ENCODE measurements at regions not wholly inside any gene's neighbourhood (a gene's known extent, or its start where the extent isn't known, plus 50 kb on each side); places are given as distances from the start of the nearest gene placed in this dataset.

DNA sequence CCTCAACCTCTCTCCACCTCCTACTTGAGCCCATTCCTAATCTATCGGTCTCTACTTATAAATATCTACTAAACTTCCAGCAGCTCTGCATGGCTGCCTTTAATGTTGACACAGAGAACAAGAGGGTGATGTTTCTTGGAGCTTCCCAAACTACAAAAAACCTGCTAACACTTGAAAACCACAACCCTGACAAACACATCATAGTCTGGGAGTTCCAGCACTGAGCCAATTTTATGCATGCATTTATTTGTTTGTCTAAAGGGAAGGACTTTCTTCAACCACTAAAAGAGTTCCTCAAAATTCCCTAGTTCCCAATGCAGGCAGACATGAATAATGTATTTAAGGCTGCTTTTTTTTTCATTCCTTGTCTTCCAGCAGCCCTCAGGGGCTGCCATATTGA lies 331.8 kb upstream of the XYLT1 start:
- no peak overlapping the region for H3K4me3 Mint-ChIP-seq (ENCODE audit: unreplicated experiment)
- H3K4me1 Mint-ChIP-seq (ENCODE audit: low read depth, unreplicated experiment): peaks cover 8% of the 10 kb centered on the region
- H3K27ac Mint-ChIP-seq (ENCODE audit: unreplicated experiment): no peak overlapping the region
- no peak for DNase-seq
- H3K36me3 Mint-ChIP-seq (ENCODE audit: unreplicated experiment): no peaks in the 10 kb centered on the region
- H3K9me3 Mint-ChIP-seq (ENCODE audit: unreplicated experiment): peaks cover 2% of the 10 kb centered on the region
- H3K27me3 Mint-ChIP-seq (ENCODE audit: unreplicated experiment): no peaks in the 10 kb centered on the region
- TF ChIP-seq, protein P1, sequence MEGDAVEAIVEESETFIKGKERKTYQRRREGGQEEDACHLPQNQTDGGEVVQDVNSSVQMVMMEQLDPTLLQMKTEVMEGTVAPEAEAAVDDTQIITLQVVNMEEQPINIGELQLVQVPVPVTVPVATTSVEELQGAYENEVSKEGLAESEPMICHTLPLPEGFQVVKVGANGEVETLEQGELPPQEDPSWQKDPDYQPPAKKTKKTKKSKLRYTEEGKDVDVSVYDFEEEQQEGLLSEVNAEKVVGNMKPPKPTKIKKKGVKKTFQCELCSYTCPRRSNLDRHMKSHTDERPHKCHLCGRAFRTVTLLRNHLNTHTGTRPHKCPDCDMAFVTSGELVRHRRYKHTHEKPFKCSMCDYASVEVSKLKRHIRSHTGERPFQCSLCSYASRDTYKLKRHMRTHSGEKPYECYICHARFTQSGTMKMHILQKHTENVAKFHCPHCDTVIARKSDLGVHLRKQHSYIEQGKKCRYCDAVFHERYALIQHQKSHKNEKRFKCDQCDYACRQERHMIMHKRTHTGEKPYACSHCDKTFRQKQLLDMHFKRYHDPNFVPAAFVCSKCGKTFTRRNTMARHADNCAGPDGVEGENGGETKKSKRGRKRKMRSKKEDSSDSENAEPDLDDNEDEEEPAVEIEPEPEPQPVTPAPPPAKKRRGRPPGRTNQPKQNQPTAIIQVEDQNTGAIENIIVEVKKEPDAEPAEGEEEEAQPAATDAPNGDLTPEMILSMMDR (IDR thresholded peaks at IDR 0.05; ENCODE audit: partially characterized antibody, unreplicated experiment): no peak

DNA sequence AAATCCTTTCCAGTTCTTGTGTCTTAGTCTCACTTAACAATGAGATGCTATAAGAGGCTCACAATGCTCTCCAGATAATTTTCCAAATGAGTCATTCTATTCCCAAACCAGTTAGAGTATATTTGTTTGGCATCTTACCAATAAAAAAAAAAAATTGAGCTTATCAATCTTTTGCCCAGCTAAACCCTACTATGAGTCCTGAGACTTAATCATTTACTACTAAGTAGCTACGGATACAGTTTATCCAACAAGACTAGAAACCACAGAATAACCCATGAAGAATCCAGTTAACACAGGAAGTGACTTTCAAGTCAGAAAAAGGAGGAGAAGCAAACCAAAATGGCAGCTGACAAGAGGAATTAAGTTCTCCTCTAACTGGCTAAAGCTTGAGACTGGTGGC lies 330.3 kb upstream of the XYLT1 start:
- no peak for DNase-seq
- Mint-ChIP-seq H3K4me3 (ENCODE audit: unreplicated experiment) (no peak overlapping the region), H3K4me1 (ENCODE audit: low read depth, unreplicated experiment) (peaks cover 8% of the 10 kb centered on the region), H3K36me3 (ENCODE audit: unreplicated experiment) (no peaks in the 10 kb centered on the region), H3K9me3 (ENCODE audit: unreplicated experiment) (peaks cover 2% of the 10 kb centered on the region), H3K27me3 (ENCODE audit: unreplicated experiment) (no peaks in the 10 kb centered on the region), H3K27ac (ENCODE audit: unreplicated experiment) (no peak overlapping the region)
- TF ChIP-seq, protein P1 (IDR thresholded peaks at IDR 0.05; ENCODE audit: partially characterized antibody, unreplicated experiment): no peak

DNA sequence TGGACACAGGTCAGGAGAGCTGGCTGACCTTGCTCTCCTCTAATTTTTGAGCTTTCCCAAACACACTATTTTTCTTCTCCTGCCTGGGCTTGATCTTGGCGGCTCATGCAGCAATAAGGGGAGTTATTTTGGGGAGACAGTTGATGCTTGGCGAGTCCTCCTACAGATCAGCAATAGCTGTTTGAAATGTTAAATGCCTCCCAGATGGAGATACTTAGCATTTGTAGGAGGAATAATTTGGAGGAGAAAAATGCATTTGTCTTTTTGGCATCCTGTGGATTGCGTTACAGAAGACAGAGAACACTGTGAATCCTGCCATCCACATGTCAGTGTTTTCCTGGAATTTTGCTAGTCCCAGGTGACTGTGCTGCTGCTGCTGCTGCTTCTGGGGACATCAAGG lies 328.0 kb upstream of the XYLT1 start:
- DNase-seq: no peak
- no peak overlapping the region for H3K4me3 Mint-ChIP-seq (ENCODE audit: unreplicated experiment)
- H3K36me3 Mint-ChIP-seq (ENCODE audit: unreplicated experiment): no peaks in the 10 kb centered on the region
- peaks cover 3% of the 10 kb centered on the region for H3K4me1 Mint-ChIP-seq (ENCODE audit: low read depth, unreplicated experiment)
- H3K27me3 Mint-ChIP-seq (ENCODE audit: unreplicated experiment): no peaks in the 10 kb centered on the region
- H3K9me3 Mint-ChIP-seq (ENCODE audit: unreplicated experiment): peaks cover 2% of the 10 kb centered on the region
- TF ChIP-seq, protein P1 (IDR thresholded peaks at IDR 0.05; ENCODE audit: partially characterized antibody, unreplicated experiment): no peak
- no peak overlapping the region for H3K27ac Mint-ChIP-seq (ENCODE audit: unreplicated experiment)

DNA sequence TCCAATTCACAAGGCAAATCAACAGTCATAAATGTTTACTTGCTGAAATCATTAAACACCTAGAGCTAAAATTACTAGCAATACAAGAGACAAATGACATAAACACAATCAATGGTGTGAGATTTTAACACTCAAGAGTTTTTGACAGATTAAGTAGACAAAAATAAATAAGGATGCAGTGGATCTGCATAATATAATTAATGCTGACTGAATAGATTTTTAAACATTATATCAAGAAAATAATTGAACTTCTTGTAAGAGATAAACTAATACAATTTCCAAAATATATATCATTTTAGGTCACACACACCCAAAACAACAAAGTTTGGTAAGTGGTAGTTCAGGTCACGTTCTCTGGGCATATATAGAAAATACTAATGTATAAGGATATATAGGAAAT lies 322.6 kb upstream of the XYLT1 start:
- Mint-ChIP-seq H3K4me3 (ENCODE audit: unreplicated experiment) (no peak overlapping the region), H3K36me3 (ENCODE audit: unreplicated experiment) (no peaks in the 10 kb centered on the region), H3K27ac (ENCODE audit: unreplicated experiment) (no peak overlapping the region), H3K27me3 (ENCODE audit: unreplicated experiment) (no peaks in the 10 kb centered on the region), H3K4me1 (ENCODE audit: low read depth, unreplicated experiment) (no peaks in the 10 kb centered on the region), H3K9me3 (ENCODE audit: unreplicated experiment) (no peaks in the 10 kb centered on the region)
- DNase-seq: no peak
- TF ChIP-seq, protein P1 (IDR thresholded peaks at IDR 0.05; ENCODE audit: partially characterized antibody, unreplicated experiment): no peak

DNA sequence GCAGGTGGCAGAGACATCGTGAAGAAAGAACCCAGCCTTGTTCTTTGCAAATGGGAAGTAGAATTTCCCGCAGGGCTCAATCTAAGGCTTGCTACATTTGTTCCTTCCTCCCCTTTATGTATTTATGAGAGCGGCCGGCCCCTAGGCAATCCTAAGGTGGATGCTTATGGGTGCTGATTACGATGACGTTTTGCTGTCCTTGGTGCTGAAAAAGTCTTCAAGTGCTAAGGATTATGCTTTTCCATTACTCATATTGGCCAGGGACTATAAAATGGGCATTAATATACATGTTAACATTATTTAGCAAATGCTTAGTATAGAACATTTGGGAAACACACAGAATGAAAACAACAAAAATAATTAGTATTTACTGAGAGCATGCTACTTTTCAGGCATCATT lies 313.3 kb upstream of the XYLT1 start:
- no peak overlapping the region for H3K27ac Mint-ChIP-seq (ENCODE audit: unreplicated experiment)
- TF ChIP-seq, protein P1 (IDR thresholded peaks at IDR 0.05; ENCODE audit: partially characterized antibody, unreplicated experiment): no peak
- no peaks in the 10 kb centered on the region for H3K27me3 Mint-ChIP-seq (ENCODE audit: unreplicated experiment)
- H3K4me3 Mint-ChIP-seq (ENCODE audit: unreplicated experiment): no peak overlapping the region
- no peak for DNase-seq
- H3K4me1 Mint-ChIP-seq (ENCODE audit: low read depth, unreplicated experiment): no peaks in the 10 kb centered on the region
- no peaks in the 10 kb centered on the region for H3K36me3 Mint-ChIP-seq (ENCODE audit: unreplicated experiment)
- H3K9me3 Mint-ChIP-seq (ENCODE audit: unreplicated experiment): peaks cover 4% of the 10 kb centered on the region

All from glutamatergic neuron (in vitro differentiated cells).